ENCODE measurements at regions not wholly inside any gene's neighbourhood (a gene's known extent, or its start where the extent isn't known, plus 50 kb on each side); places are given as distances from the start of the nearest gene placed in this dataset.

- TF ChIP-seq CTCF (IDR thresholded peaks at IDR 0.05) (no peak), POLR2A (IDR thresholded peaks at IDR 0.05) (no peak)
Measured at GRCh38 chr5:50547303-50547702, 106.2 kb upstream of the EMB start.

Data from heart left ventricle (tissue), 13 donors.